Glomerular visceral epithelial cell (primary cell): ENCODE measurements at regions not wholly inside any gene's neighbourhood (a gene's known extent, or its start where the extent isn't known, plus 50 kb on each side); places are given as distances from the start of the nearest gene placed in this dataset.

Experiments
- DNase-seq: peaks from one replicate; pipeline ENCODE4 v3.0.0-alpha.2; 2016; ENCODE audit errors: extremely low spot score

GRCh38 chr3:72055436-72055835, 270.5 kb upstream of the PROK2 start:
- DNase-seq = no peak

- no peak for DNase-seq
Measured at GRCh38 chr3:72054976-72055375, 270.0 kb upstream of the PROK2 start.

GRCh38 chr3:72052841-72053409, 268.0 kb upstream of the PROK2 start:
- DNase-seq = no peak

- no peak for DNase-seq
Measured at GRCh38 chr3:72050771-72051170, 265.8 kb upstream of the PROK2 start.

GRCh38 chr3:72050048-72050632, 265.2 kb upstream of the PROK2 start:
- no peak for DNase-seq

GRCh38 chr3:72049300-72049699, 264.4 kb upstream of the PROK2 start:
- DNase-seq = no peak

GRCh38 chr3:72048873-72049272, 263.9 kb upstream of the PROK2 start:
- DNase-seq = no peak

- DNase-seq = no peak
Measured at GRCh38 chr3:72047221-72047871, 262.4 kb upstream of the PROK2 start.

GRCh38 chr3:72044231-72044855, 259.4 kb upstream of the PROK2 start:
- DNase-seq = no peak

- DNase-seq = no peak
Measured at GRCh38 chr3:72043204-72044133, 258.5 kb upstream of the PROK2 start.

GRCh38 chr3:72042397-72043203, 257.7 kb upstream of the PROK2 start:
- DNase-seq = peak; percentile 66

GRCh38 chr3:72041511-72041910, 256.6 kb upstream of the PROK2 start:
- no peak for DNase-seq

- DNase-seq = no peak
Measured at GRCh38 chr3:72041076-72041475, 256.1 kb upstream of the PROK2 start.

- DNase-seq = no peak
Measured at GRCh38 chr3:72039677-72040076, 254.7 kb upstream of the PROK2 start.

GRCh38 chr3:72036899-72037298, 252.0 kb upstream of the PROK2 start:
- DNase-seq = no peak

GRCh38 chr3:72035606-72036005, 250.7 kb upstream of the PROK2 start:
- no peak for DNase-seq

GRCh38 chr3:72034986-72035385, 250.0 kb upstream of the PROK2 start:
- no peak for DNase-seq

- no peak for DNase-seq
Measured at GRCh38 chr3:72033666-72034428, 248.9 kb upstream of the PROK2 start.

- no peak for DNase-seq
Measured at GRCh38 chr3:72032441-72033135, 247.6 kb upstream of the PROK2 start.

- DNase-seq = peak; percentile 4
Measured at GRCh38 chr3:72031581-72031980, 246.6 kb upstream of the PROK2 start.
